HL-60 (cell line): ENCODE measurements at regions not wholly inside any gene's neighbourhood (a gene's known extent, or its start where the extent isn't known, plus 50 kb on each side); places are given as distances from the start of the nearest gene placed in this dataset.

Experiments used
- DNase-seq, 2 experiments: peaks; one replicate each; pipeline ENCODE4 v3.0.0-alpha.2; 2010 to 2020; ENCODE audit warnings: low read depth in 1 of 2, low spot score in 1 of 2
- H3K27ac ChIP-seq: fragments of 250-450 bp; sonication (Bioruptor Pico); replicated peaks from 2 replicates; pipeline ENCODE4 v1.5.1; 2020; ENCODE audit warnings: mild to moderate bottlenecking, moderate library complexity
- H3K27me3 ChIP-seq: fragments of 250-450 bp; sonication (Bioruptor Pico); 2 replicates; pipeline ENCODE4 v1.5.1; 2021; ENCODE audit warnings: mild to moderate bottlenecking, moderate library complexity; ENCODE audit not compliant: insufficient read depth, poor library complexity, severe bottlenecking
- H3K4me3 ChIP-seq: replicated peaks from 2 replicates; pipeline ENCODE4 v1.5.1; 2011; ENCODE audit warnings: mild to moderate bottlenecking, control low read depth, low read length; ENCODE audit not compliant: insufficient read depth
- CTCF ChIP-seq: IDR thresholded peaks from one replicate; pipeline ENCODE4 v1.5.1; 2011; ENCODE audit warnings: low read length, control low read depth, inconsistent platforms; ENCODE audit not compliant: insufficient read depth
- GABPA ChIP-seq: IDR thresholded peaks from 2 replicates; pipeline ENCODE4 v1.6.1; 2012; ENCODE audit warnings: low read depth
- POLR2AphosphoS5 ChIP-seq: IDR thresholded peaks from 2 replicates; pipeline ENCODE4 v1.6.1; 2012; ENCODE audit warnings: low read depth
- REST ChIP-seq: IDR thresholded peaks from 2 replicates; pipeline ENCODE4 v1.6.1; 2012; ENCODE audit warnings: low read depth; ENCODE audit not compliant: insufficient replicate concordance
- SPI1 ChIP-seq: IDR thresholded peaks from 2 replicates; pipeline ENCODE4 v1.6.1; 2012; ENCODE audit warnings: low read depth, mild to moderate bottlenecking, borderline replicate concordance

DNA sequence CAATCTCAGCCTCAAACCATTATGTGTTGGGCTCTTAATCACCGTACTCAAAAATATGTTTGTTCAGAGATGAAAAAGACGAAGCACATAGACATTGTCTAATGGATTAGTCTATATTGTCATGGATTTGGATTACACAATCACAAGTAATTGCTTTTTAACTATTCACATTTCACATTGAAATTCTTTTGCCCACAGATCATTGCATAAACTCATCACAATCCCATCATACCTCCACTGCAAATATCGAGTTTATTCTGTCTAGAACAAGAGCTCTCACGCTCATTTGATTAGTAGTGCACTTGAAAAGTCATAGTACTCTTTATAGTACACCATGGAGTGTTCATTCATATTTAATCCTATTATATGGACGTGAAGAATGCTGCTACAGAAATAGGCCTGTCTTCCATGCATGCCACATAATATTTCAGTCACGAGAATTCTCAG, 97.9 kb upstream of the SOX11 start:
- H3K27ac ChIP-seq, result no peak overlapping the region
- no peak for DNase-seq
- H3K27me3 ChIP-seq, result no peaks in the 10 kb centered on the region
- TF ChIP-seq CTCF (no peak), GABPA (no peak), POLR2AphosphoS5 (no peak), REST (no peak), SPI1 (no peak)
- no peak overlapping the region for H3K4me3 ChIP-seq

DNA sequence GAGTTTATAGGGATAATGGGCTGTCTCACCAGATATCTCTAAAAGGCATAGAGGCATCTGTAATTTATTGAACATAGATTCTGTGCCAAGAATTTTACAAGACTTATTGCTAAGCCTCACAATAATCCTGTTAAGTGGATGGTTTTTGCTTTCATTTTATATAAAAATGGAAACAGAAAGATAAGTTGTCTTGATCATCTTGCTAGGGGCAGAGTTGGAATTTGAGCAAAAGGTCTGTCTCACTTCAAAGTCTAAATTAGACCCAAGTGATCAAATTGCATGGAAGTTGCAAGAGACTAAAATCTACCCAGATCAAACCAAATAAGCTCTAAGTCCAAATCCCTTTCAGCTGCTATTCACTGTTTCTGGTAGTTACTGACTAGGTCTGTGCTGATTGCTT, 95.3 kb upstream of the SOX11 start:
- Histone ChIP-seq H3K27ac (no peak overlapping the region), H3K27me3 (no peaks in the 10 kb centered on the region), H3K4me3 (no peak overlapping the region)
- TF ChIP-seq CTCF (no peak), REST (no peak), POLR2AphosphoS5 (no peak), SPI1 (no peak), GABPA (no peak)
- DNase-seq, result no peak

- Histone ChIP-seq H3K27me3 (no peaks in the 10 kb centered on the region), H3K27ac (no peak overlapping the region), H3K4me3 (no peak overlapping the region)
- DNase-seq, result no peak
- no peak for TF ChIP-seq SPI1
- no peak for TF ChIP-seq GABPA
- TF ChIP-seq CTCF, result no peak
- TF ChIP-seq REST, result no peak
- no peak for TF ChIP-seq POLR2AphosphoS5
These were observed 94.0 kb upstream of the SOX11 start for GRCh38 chr2:5598156-5598555.
